ENCODE measurements at regions not wholly inside any gene's neighbourhood (a gene's known extent, or its start where the extent isn't known, plus 50 kb on each side); places are given as distances from the start of the nearest gene placed in this dataset.

- H3K4me3 Mint-ChIP-seq: no peak overlapping the region
- ATAC-seq (ENCODE audit: low read depth): no peak
- no peaks in the 10 kb centered on the region for H3K4me1 Mint-ChIP-seq
- H3K27ac Mint-ChIP-seq: no peak overlapping the region
- POLR2A ChIA-PET: no interaction called here
- H3K36me3 Mint-ChIP-seq: no peaks in the 10 kb centered on the region
- no peaks in the 10 kb centered on the region for H3K27me3 Mint-ChIP-seq
- H3K9me3 Mint-ChIP-seq: peaks cover 5% of the 10 kb centered on the region
- DNase-seq: no peak
These were observed 906.6 kb upstream of the LRATD1 start for GRCh38 chr2:13725945-13726344.

GRCh38 chr2:13745330-13745729 is 887.2 kb upstream of the LRATD1 start:
- no peak overlapping the region for H3K4me3 Mint-ChIP-seq
- peaks cover 9% of the 10 kb centered on the region for H3K9me3 Mint-ChIP-seq
- no peaks in the 10 kb centered on the region for H3K27me3 Mint-ChIP-seq
- H3K36me3 Mint-ChIP-seq: no peaks in the 10 kb centered on the region
- DNase-seq (no peak), ATAC-seq (ENCODE audit: low read depth) (no peak)
- no peak overlapping the region for H3K27ac Mint-ChIP-seq
- no peaks in the 10 kb centered on the region for H3K4me1 Mint-ChIP-seq
- POLR2A ChIA-PET: no interaction called here

GRCh38 chr2:13751955-13752354 is 880.6 kb upstream of the LRATD1 start:
- no peak for DNase-seq
- Mint-ChIP-seq H3K27ac (no peak overlapping the region), H3K27me3 (no peaks in the 10 kb centered on the region), H3K36me3 (no peaks in the 10 kb centered on the region), H3K4me3 (no peak overlapping the region), H3K4me1 (no peaks in the 10 kb centered on the region), H3K9me3 (peaks cover 8% of the 10 kb centered on the region)
- no peak for ATAC-seq (ENCODE audit: low read depth)
- POLR2A ChIA-PET: no interaction called here

- no peaks in the 10 kb centered on the region for H3K27me3 Mint-ChIP-seq
- peaks cover 6% of the 10 kb centered on the region for H3K9me3 Mint-ChIP-seq
- H3K4me1 Mint-ChIP-seq: no peaks in the 10 kb centered on the region
- DNase-seq (no peak), ATAC-seq (ENCODE audit: low read depth) (no peak)
- POLR2A ChIA-PET: no interaction called here
- H3K36me3 Mint-ChIP-seq: no peaks in the 10 kb centered on the region
- no peak overlapping the region for H3K4me3 Mint-ChIP-seq
- no peak overlapping the region for H3K27ac Mint-ChIP-seq
These were observed 874.1 kb upstream of the LRATD1 start for GRCh38 chr2:13758412-13758811.

- H3K4me1 Mint-ChIP-seq: no peaks in the 10 kb centered on the region
- H3K27ac Mint-ChIP-seq: no peak overlapping the region
- DNase-seq: no peak
- POLR2A ChIA-PET: no interaction called here
- H3K9me3 Mint-ChIP-seq: peaks cover 2% of the 10 kb centered on the region
- no peaks in the 10 kb centered on the region for H3K27me3 Mint-ChIP-seq
- no peak for ATAC-seq (ENCODE audit: low read depth)
- H3K4me3 Mint-ChIP-seq: no peak overlapping the region
- no peaks in the 10 kb centered on the region for H3K36me3 Mint-ChIP-seq
These were observed 864.2 kb upstream of the LRATD1 start for GRCh38 chr2:13768274-13768673.

- Mint-ChIP-seq H3K27me3 (no peaks in the 10 kb centered on the region), H3K27ac (no peak overlapping the region), H3K9me3 (peaks cover 6% of the 10 kb centered on the region), H3K36me3 (no peaks in the 10 kb centered on the region), H3K4me3 (no peak overlapping the region), H3K4me1 (no peaks in the 10 kb centered on the region)
- DNase-seq (no peak), ATAC-seq (ENCODE audit: low read depth) (no peak)
- POLR2A ChIA-PET: no interaction called here
These were observed 862.2 kb upstream of the LRATD1 start for GRCh38 chr2:13770279-13770678.

GRCh38 chr2:13779996-13780395 is 852.5 kb upstream of the LRATD1 start:
- H3K9me3 Mint-ChIP-seq: peaks cover 3% of the 10 kb centered on the region
- ATAC-seq (ENCODE audit: low read depth) (no peak), DNase-seq (no peak)
- no peak overlapping the region for H3K27ac Mint-ChIP-seq
- H3K27me3 Mint-ChIP-seq: no peaks in the 10 kb centered on the region
- POLR2A ChIA-PET: no interaction called here
- no peaks in the 10 kb centered on the region for H3K36me3 Mint-ChIP-seq
- H3K4me3 Mint-ChIP-seq: no peak overlapping the region
- no peaks in the 10 kb centered on the region for H3K4me1 Mint-ChIP-seq

- no peak overlapping the region for H3K4me3 Mint-ChIP-seq
- no peak overlapping the region for H3K27ac Mint-ChIP-seq
- DNase-seq (no peak), ATAC-seq (ENCODE audit: low read depth) (no peak)
- no peaks in the 10 kb centered on the region for H3K36me3 Mint-ChIP-seq
- H3K4me1 Mint-ChIP-seq: no peaks in the 10 kb centered on the region
- POLR2A ChIA-PET: no interaction called here
- peaks cover 2% of the 10 kb centered on the region for H3K9me3 Mint-ChIP-seq
- H3K27me3 Mint-ChIP-seq: no peaks in the 10 kb centered on the region
These were observed 841.4 kb upstream of the LRATD1 start for GRCh38 chr2:13791019-13791547.

- Mint-ChIP-seq H3K9me3 (peaks cover 4% of the 10 kb centered on the region), H3K27ac (no peak overlapping the region), H3K27me3 (no peaks in the 10 kb centered on the region), H3K4me3 (no peak overlapping the region), H3K36me3 (no peaks in the 10 kb centered on the region), H3K4me1 (no peaks in the 10 kb centered on the region)
- DNase-seq (no peak), ATAC-seq (ENCODE audit: low read depth) (no peak)
- POLR2A ChIA-PET: no interaction called here
These were observed 826.0 kb upstream of the LRATD1 start for GRCh38 chr2:13806539-13806938.

- Mint-ChIP-seq H3K27me3 (no peaks in the 10 kb centered on the region), H3K4me3 (no peak overlapping the region), H3K36me3 (no peaks in the 10 kb centered on the region), H3K4me1 (no peaks in the 10 kb centered on the region), H3K9me3 (no peaks in the 10 kb centered on the region), H3K27ac (no peak overlapping the region)
- POLR2A ChIA-PET: no interaction called here
- DNase-seq (no peak), ATAC-seq (ENCODE audit: low read depth) (no peak)
These were observed 819.3 kb upstream of the LRATD1 start for GRCh38 chr2:13813236-13813635.

GRCh38 chr2:13818002-13818401 is 814.5 kb upstream of the LRATD1 start:
- DNase-seq (no peak), ATAC-seq (ENCODE audit: low read depth) (no peak)
- Mint-ChIP-seq H3K4me3 (no peak overlapping the region), H3K27ac (no peak overlapping the region), H3K36me3 (no peaks in the 10 kb centered on the region), H3K4me1 (no peaks in the 10 kb centered on the region), H3K27me3 (no peaks in the 10 kb centered on the region), H3K9me3 (no peaks in the 10 kb centered on the region)
- POLR2A ChIA-PET: no interaction called here

GRCh38 chr2:13819896-13820295 is 812.6 kb upstream of the LRATD1 start:
- DNase-seq (no peak), ATAC-seq (ENCODE audit: low read depth) (no peak)
- H3K27me3 Mint-ChIP-seq: no peaks in the 10 kb centered on the region
- no peak overlapping the region for H3K27ac Mint-ChIP-seq
- no peak overlapping the region for H3K4me3 Mint-ChIP-seq
- H3K9me3 Mint-ChIP-seq: peaks cover 2% of the 10 kb centered on the region
- POLR2A ChIA-PET: no interaction called here
- no peaks in the 10 kb centered on the region for H3K36me3 Mint-ChIP-seq
- no peaks in the 10 kb centered on the region for H3K4me1 Mint-ChIP-seq

- no peak for ATAC-seq (ENCODE audit: low read depth)
- Mint-ChIP-seq H3K4me1 (no peaks in the 10 kb centered on the region), H3K27ac (no peak overlapping the region), H3K27me3 (no peaks in the 10 kb centered on the region), H3K9me3 (peaks cover 2% of the 10 kb centered on the region), H3K4me3 (no peak overlapping the region), H3K36me3 (no peaks in the 10 kb centered on the region)
- no peak for DNase-seq
- POLR2A ChIA-PET: no interaction called here
These were observed 811.1 kb upstream of the LRATD1 start for GRCh38 chr2:13821255-13821880.

- Mint-ChIP-seq H3K9me3 (peaks cover 2% of the 10 kb centered on the region), H3K27me3 (no peaks in the 10 kb centered on the region), H3K27ac (no peak overlapping the region), H3K4me1 (no peaks in the 10 kb centered on the region), H3K36me3 (no peaks in the 10 kb centered on the region), H3K4me3 (no peak overlapping the region)
- POLR2A ChIA-PET: no interaction called here
- ATAC-seq (ENCODE audit: low read depth) (no peak), DNase-seq (no peak)
These were observed 810.2 kb upstream of the LRATD1 start for GRCh38 chr2:13822365-13822764.
